GM21447 (cell line): ENCODE measurements at regions not wholly inside any gene's neighbourhood (a gene's known extent, or its start where the extent isn't known, plus 50 kb on each side); places are given as distances from the start of the nearest gene placed in this dataset.
A peak's percentile ranks its signal among the peaks of the same experiment; 100 is the strongest.

ENCODE experiments used
- ATAC-seq: cut with Tn5 transposase; IDR thresholded peaks from one replicate; pipeline ENCODE4 v1.9.1; 2021; ENCODE audit not compliant: unreplicated experiment

DNA sequence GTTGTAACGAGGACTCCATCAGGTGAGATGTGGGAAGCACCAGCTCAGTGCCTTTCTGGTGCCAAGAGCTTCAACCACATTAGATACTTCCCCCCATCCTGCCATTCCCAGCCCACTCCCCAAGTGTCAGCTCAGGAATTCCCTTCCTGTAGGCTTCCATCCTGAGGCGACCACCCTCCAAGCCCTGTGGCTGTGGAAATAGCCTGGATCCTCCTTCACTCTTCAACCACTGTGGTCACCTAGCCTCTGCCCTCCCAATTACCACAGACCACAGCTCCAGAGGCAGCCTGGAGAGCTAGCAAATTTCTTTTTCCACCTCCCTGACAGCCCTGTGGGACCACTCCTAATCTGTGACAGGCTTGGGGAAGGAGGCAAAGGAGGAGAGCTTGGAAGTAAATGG is 219.8 kb upstream of the MAP3K1 start:
- no peak for ATAC-seq

DNA sequence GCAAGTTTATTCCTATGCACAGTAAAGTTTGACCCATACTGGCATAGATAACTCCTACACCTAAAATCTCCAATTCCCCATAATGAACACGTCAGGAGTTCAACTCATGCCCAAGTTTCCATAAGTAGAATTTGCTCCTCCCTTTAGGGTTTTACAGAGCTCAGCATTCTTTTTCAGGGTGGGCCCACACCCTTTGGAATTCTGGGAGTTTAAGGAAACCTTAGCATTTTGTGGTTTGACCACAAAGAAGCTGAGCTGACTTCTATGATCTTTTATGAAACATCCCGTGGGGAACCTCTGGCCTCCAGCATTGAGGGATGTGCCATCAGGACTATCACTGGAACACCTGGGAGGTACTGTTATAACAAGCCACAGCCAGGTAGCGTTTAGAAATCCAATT is 220.6 kb upstream of the MAP3K1 start:
- ATAC-seq = no peak

DNA sequence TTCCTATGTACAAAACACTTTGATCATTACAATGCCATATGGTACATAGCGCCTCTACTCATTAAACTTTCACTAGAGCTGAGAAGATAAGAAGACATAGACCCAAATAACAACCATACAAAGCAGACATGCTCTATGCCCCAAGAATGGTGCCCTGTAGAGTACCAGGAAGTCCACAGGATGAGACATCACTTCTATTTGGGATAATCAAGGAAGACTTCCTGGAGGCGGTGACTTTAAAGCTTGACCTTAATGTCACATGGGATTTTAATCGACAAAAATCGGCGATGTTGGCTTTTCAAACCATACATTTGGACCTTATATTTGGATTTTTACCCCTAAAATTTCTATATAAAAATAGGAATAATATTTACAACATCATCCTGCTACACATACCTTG is 224.3 kb upstream of the MAP3K1 start:
- no peak for ATAC-seq

DNA sequence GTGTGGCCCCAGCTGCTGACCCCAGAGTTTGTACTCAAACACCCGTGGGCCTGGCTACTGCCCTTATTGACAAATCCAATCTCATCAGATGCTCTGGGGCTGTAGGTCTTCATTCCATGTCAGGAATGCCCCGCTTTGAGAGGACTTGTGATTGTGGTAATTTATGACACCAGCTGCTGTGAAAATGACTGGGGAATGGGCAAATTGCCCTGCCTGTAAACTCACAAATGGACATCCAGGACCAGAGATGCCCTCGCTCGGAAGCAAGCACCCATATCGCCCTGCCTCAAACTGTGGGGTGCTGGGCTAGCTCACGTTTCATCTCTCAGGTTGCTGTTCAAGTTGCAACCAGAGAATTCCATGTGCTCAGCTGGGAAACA is 225.9 kb upstream of the MAP3K1 start:
- ATAC-seq = no peak

DNA sequence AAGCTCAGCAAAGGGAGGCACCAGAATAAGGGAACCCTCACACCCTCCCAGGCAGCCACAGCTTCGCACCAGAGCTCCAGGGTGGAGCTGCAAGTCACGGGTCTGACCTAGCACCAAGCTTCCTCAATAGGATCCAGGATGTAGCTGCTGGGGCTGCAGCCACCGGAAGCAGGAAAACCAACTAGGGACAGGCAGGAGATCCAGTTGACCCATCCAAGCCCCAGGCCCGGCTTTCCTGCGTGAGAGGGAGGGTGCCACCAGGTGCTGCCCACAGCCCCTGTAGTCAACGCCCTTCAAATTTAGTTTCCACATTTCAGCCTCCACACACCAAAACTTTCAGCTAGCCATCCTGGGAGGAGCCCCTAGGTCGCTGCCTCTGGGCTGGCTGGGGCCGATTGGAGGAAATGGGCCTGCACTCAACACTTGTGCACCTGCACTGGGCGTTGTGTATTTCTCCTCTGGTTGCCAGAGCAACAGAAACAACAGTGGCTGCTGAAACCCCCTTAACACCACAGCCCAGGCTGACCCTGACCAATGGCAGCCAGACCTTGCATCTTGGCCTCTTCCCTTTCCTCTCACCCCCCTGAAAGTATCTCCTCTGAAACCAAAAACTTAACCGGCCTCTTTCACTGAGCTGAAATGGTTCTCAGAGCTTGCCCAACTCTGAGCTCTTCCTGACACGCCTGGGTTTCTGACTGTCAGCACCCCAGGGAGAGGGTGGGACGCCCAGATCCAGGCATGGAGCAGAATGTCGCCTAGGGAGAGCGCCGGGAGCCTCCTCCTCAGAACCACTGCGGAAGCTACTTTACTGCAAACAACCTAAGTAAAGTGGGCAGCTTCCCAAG is 226.5 kb upstream of the MAP3K1 start:
- ATAC-seq = peak; percentile 98

DNA sequence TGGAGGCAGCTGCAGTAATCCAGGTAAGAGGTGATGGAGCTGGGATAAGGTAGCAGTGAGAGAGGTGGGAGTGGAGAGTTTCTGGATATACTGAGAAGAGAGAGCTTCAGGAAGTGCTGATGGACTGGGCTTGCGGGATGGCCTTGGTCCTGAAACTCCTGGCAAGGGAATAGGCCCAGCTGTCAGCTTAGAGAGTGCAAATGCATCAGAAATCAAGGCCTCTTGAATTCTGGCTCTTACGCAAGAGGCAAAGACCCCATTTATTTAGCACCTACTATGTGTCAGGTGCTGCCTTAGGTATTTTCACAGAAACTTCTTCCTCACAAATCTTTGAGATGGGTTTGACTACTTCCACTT is 227.2 kb upstream of the MAP3K1 start:
- ATAC-seq = no peak

- no peak for ATAC-seq
Measured at GRCh38 chr5:56587381-56588130, 227.8 kb upstream of the MAP3K1 start.

GRCh38 chr5:56585999-56586691 is 229.2 kb upstream of the MAP3K1 start:
- ATAC-seq = no peak

DNA sequence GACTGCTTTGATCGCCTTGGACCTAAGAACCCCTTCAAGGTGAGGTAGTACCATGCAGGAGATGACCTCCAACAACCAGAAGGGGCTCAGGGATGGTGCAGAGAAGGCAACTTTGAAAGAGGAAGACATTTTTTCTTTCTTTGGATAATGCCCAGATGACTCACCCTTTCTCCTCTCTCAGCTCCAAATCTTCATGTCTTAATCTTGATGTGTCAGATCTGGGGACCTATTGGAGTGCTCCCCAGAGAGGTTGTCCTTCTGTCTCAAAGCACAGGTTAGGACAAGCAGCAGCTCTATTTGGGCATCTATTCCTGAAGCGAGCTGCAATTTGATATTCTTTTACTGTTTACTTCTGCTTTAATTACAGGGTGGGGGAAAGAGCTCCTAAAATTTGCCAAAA is 229.9 kb upstream of the MAP3K1 start:
- no peak for ATAC-seq

DNA sequence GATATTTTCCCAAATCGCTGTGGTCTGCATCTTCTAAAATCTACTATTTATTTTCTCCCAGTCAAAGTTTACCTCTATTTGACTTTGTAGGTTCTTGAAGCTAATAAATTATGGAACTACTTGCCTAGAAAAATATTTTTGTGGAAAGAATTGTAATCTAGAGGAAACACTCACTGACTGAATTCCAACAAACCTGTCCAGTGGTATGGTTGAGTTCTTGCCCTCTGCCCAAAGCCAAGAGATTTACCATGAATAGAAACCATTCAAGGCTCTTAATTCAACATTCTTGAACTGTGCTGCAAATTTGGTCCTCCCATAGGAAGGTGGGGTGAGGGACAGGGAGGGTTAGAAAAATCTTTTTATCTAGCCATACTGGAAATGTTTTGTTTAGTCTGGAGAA is 233.9 kb upstream of the MAP3K1 start:
- ATAC-seq = no peak

GRCh38 chr5:56580864-56581263 is 234.5 kb upstream of the MAP3K1 start:
- ATAC-seq = no peak

GRCh38 chr5:56575821-56576220 is 239.5 kb upstream of the MAP3K1 start:
- no peak for ATAC-seq

DNA sequence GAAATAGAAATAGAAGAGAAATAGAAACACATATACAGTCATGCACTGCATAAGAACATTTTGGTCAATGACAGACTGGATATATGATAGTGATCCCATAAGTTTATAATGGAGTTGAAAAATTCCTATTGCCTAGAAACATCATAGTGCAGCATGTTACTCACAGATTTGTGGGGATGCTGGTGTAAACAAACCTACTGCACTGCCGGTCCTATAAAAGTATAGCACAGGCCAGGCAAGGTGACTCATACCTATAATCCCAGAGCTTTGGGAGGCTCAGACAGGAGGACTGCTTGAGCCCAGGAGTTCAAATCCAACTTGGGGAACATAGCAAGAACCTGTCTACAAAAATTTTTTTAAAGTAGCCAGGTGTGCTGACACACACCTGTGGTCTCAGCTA is 240.6 kb upstream of the MAP3K1 start:
- no peak for ATAC-seq

DNA sequence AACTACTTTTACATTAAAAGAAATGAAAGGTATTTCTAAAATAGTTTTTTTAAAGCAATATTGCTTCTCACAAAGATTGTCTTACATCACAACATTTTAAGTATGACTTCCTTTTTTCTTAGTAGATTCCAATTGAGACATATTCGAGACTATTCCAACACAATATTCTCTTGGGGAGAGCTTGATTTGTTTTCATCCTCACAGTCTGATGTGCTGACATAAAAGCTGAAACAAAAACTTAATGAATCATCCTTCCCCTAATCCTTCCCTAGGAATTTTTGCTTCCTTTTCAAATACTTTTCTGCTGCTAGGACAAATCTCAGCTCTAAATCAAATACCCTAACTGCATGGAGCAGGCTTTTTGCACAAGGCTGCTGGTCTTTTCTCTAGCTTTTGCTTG is 245.8 kb upstream of the MAP3K1 start:
- ATAC-seq = no peak

DNA sequence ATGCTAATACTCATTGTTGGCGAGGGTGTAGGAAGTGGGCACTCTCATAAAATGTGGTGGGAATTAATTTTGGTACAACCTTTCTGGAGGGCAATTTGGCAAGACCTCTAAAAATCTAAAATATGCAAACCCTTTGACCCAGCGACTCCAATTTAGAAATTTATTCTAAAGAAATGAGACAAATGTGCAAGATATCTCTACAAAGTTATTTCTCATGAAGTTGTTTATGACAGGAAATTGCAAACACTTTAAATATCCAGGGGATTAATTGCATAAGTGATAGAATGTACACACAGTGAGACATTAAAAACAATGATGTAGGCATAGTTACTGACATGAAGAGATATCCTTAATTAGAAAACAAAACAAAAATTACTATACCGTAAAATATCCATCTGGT is 246.3 kb upstream of the MAP3K1 start:
- ATAC-seq = no peak

- ATAC-seq = no peak
Measured at GRCh38 chr5:56567278-56567677, 248.1 kb upstream of the MAP3K1 start.

- no peak for ATAC-seq
Measured at GRCh38 chr5:56566374-56567249, 248.7 kb upstream of the MAP3K1 start.

- peak; percentile 76 for ATAC-seq
Measured at GRCh38 chr5:56565644-56566043, 249.7 kb upstream of the MAP3K1 start.

- no peak for ATAC-seq
Measured at GRCh38 chr5:56565283-56565615, 250.1 kb upstream of the MAP3K1 start.

DNA sequence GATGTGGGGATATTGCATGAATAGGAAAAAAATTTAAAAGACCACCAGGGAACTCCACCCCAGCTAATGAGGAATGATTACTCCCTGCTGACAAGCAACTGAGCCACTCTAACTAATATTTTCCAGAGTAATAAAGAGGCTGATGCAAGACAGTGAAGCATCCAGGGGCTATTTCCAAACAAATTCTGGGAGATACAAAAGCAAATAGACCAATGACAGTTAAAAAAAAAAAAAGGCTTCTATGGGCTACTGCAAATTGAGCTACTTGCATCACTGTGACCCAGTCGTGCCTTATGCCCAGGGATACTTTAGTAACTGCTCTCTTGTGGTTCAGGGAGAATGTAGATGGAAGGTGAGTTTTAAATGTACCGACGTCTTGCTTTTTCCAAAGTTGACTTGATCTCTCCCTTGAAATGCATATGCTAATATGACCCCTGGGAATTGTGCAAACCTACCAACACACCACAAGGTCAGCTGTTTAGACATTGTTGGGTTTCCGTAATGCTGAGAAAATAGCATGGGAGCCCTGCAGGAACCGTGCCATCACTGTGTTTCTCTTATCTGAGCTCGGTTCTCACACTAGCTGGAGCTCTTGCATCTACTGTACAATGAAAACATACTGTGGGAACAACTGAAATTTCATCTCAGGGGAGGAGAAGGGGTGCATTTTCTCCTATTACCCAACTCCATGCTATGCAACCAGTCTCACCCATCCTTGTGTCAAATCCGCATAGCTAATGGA is 250.6 kb upstream of the MAP3K1 start:
- ATAC-seq = no peak
